ENCODE measurements at regions not wholly inside any gene's neighbourhood (a gene's known extent, or its start where the extent isn't known, plus 50 kb on each side); places are given as distances from the start of the nearest gene placed in this dataset.

GRCh38 chr10:60626037-60626436 is 152.2 kb upstream of the CDK1 start:
- no peak for TF ChIP-seq CTCF (IDR thresholded peaks at IDR 0.05)
- ATAC-seq (ENCODE audit: low FRiP score) (no peak), DNase-seq (ENCODE audit: low spot score) (no peak)

GRCh38 chr10:60623627-60624026 is 154.7 kb upstream of the CDK1 start:
- no peak for TF ChIP-seq CTCF (IDR thresholded peaks at IDR 0.05)
- ATAC-seq (ENCODE audit: low FRiP score) (no peak), DNase-seq (ENCODE audit: low spot score) (no peak)

GRCh38 chr10:60621018-60621417 is 157.3 kb upstream of the CDK1 start:
- TF ChIP-seq CTCF (IDR thresholded peaks at IDR 0.05): no peak
- no peak for ATAC-seq (ENCODE audit: low FRiP score)
- no peak for DNase-seq (ENCODE audit: low spot score)

GRCh38 chr10:60618861-60619260 is 159.4 kb upstream of the CDK1 start:
- TF ChIP-seq CTCF (IDR thresholded peaks at IDR 0.05): no peak
- ATAC-seq (ENCODE audit: low FRiP score) (no peak), DNase-seq (ENCODE audit: low spot score) (no peak)

- TF ChIP-seq CTCF (IDR thresholded peaks at IDR 0.05): no peak
- no peak for ATAC-seq (ENCODE audit: low FRiP score)
Measured at GRCh38 chr10:60615541-60615940, 162.7 kb upstream of the CDK1 start.

GRCh38 chr10:60614363-60614762 is 163.9 kb upstream of the CDK1 start:
- DNase-seq (ENCODE audit: low spot score): no peak
- TF ChIP-seq CTCF (IDR thresholded peaks at IDR 0.05): no peak
- no peak for ATAC-seq (ENCODE audit: low FRiP score)

More at GRCh38 chr10:60615541-60615940, 162.7 kb upstream of the CDK1 start:
- no peak for DNase-seq (ENCODE audit: low spot score)

- ATAC-seq (ENCODE audit: low FRiP score) (no peak), DNase-seq (ENCODE audit: low spot score) (no peak)
- no peak for TF ChIP-seq CTCF (IDR thresholded peaks at IDR 0.05)
Measured at GRCh38 chr10:60613434-60613833, 164.8 kb upstream of the CDK1 start.

Measured in omental fat pad (tissue), 3 donors.